ENCODE measurements at regions not wholly inside any gene's neighbourhood (a gene's known extent, or its start where the extent isn't known, plus 50 kb on each side); places are given as distances from the start of the nearest gene placed in this dataset.
A peak's percentile ranks its signal among the peaks of the same experiment; 100 is the strongest.

DNA sequence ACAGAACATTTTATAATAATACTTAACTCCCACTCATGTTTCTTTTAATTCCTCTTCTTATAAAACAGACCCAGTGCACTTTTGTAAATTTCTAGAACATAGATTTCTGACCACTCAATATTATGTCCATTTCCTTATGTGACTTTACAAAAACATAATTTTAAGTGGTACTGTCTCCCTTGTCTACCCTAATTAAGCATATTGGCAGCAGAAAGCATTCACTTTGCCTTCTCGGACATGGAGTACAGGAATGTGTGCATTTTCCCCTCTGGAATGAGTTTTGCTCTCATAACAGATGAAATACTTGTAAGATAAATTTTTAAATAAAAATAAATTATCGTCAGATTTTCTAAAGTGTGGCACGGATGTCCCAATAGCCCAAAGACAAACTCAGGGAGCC is 129.5 kb upstream of the MDM1 start:
- TF ChIP-seq, protein P1, sequence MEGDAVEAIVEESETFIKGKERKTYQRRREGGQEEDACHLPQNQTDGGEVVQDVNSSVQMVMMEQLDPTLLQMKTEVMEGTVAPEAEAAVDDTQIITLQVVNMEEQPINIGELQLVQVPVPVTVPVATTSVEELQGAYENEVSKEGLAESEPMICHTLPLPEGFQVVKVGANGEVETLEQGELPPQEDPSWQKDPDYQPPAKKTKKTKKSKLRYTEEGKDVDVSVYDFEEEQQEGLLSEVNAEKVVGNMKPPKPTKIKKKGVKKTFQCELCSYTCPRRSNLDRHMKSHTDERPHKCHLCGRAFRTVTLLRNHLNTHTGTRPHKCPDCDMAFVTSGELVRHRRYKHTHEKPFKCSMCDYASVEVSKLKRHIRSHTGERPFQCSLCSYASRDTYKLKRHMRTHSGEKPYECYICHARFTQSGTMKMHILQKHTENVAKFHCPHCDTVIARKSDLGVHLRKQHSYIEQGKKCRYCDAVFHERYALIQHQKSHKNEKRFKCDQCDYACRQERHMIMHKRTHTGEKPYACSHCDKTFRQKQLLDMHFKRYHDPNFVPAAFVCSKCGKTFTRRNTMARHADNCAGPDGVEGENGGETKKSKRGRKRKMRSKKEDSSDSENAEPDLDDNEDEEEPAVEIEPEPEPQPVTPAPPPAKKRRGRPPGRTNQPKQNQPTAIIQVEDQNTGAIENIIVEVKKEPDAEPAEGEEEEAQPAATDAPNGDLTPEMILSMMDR (IDR thresholded peaks at IDR 0.05; ENCODE audit: extremely low read depth, missing control alignments): no peak
- no peak for DNase-seq (ENCODE audit: low spot score)

DNA sequence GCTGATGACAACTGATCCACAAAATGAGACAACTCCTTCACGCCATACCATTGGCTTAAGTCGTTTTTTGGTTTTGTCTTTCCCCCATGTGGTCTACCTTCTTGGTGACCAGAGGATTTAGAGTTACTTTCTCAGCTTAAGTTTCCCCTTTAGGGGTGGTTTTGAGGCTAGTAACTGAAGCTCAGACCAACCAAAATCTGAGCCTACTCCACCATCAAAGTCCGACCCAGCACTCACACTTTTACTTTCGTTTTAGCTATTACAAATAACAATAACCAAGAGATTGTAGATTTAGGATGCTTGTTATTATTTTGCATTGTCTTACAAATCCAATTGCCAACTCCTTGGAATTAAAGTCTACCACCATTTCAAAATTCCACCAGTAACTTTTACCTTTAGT is 130.6 kb upstream of the MDM1 start:
- peak; percentile 42 for DNase-seq (ENCODE audit: low spot score)
- TF ChIP-seq, protein P1 (IDR thresholded peaks at IDR 0.05; ENCODE audit: extremely low read depth, missing control alignments): no peak

DNA sequence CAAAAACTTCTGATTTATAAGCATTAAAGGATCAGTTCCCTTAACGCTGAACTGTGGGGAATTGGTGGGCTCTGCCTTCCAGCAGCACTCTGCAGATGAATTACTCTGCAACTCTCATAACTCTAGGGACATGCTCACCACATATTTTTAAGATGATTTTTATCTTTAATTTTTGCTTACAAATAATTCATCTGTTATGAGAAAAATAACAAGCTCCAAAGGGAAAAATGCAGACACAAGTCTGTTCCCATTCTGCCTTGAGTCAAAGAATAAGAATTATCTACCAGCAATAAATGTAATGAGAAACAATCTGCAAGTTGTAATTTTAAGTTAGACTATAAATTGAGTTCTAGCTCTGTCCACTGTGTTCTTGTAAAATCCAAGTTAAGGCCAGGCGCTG is 133.1 kb upstream of the MDM1 start:
- DNase-seq (ENCODE audit: low spot score): no peak
- TF ChIP-seq, protein P1 (IDR thresholded peaks at IDR 0.05; ENCODE audit: extremely low read depth, missing control alignments): no peak

DNA sequence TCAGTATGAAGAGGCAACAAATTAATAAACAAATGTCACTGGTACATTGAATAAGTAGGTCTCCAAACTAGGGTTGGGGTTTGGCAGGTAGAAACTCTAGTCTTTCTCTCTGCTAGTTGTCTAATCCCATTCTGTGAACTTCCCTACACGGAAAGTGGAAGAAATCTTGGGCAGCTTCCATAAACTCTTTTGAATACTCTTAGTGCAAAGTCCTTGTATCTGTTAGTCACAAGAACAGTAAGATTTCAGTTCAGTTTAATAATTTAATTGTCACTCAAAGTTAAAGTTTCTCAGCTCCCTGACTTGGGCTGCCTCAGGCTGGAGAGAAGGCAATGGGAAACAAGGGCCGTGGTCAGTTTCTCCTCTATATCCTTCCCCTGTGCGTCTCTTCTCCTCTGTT is 135.4 kb upstream of the MDM1 start:
- TF ChIP-seq, protein P1 (IDR thresholded peaks at IDR 0.05; ENCODE audit: extremely low read depth, missing control alignments): no peak
- no peak for DNase-seq (ENCODE audit: low spot score)

DNA sequence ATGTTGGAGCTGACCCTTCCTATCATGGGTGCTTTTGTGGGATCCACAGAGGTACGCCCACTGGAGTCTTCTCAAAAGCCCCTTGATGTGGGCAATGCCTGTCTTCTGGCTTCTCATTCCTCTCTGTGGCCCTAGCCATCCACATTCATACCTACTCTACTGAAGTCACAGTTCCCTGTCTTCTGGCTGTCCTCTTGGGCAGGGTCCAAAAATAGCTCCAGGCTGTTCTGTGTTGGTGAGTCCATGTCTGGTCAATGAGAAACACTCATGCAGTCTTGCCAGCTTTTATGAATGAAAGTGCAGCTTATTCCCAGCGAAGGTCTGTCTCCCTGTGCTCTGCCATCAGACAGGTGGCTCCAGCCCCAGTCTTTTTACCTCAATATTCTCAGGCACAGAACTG is 135.9 kb upstream of the MDM1 start:
- DNase-seq (ENCODE audit: low spot score): no peak
- TF ChIP-seq, protein P1 (IDR thresholded peaks at IDR 0.05; ENCODE audit: extremely low read depth, missing control alignments): no peak

DNA sequence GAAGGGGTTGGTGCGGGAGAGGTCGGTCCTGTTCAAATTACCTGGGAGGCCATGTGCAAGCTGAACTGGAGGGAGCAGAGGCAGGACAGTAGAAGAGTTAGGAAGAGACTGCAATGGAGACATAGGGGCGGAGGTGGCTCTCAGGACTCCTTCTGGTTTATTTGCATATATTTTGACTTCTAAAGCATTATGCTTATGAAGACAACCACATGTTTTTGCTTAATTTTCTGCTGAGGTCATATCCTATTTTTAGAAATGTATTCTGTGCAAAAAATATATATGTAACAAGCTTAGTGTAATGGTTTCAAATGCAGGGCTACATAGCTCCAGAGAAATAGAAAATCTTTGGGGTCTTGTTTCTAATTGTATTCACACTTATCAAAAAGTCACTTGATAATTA is 137.0 kb upstream of the MDM1 start:
- TF ChIP-seq, protein P1 (IDR thresholded peaks at IDR 0.05; ENCODE audit: extremely low read depth, missing control alignments): no peak
- no peak for DNase-seq (ENCODE audit: low spot score)

DNA sequence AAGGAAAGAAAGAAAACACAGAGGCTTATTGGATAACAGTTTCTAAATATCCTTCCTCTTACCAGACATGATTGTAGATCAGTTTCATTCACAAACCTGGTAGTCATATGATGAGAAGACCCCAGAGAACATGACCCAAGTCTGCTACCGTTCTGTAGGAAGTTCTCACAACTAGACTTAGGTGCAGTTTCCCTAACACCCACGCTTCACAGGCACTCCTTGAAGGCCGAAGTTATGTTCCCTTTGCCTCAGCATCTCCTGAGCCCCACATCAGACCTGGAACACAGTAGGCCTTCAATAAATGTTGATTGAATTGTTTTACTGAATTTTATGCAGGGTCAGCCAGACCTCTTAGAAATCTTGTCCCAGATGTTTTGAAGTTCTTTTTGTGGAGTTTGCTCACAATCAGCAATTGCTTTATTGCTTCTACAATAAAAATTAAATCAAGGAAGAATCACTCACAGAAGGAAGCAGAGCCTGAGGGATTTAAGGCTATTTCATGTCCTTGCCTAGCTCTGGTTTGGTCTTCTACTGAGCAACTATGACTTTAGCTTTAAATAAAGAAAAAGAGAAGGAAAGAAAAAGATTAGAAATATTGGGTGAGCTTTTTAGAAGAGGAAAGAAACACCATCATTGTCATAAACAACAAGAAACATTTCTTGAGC is 138.6 kb upstream of the MDM1 start:
- TF ChIP-seq, protein P1 (IDR thresholded peaks at IDR 0.05; ENCODE audit: extremely low read depth, missing control alignments): no peak
- DNase-seq (ENCODE audit: low spot score): no peak

Measured in GM20000 (cell line).